ENCODE measurements at regions not wholly inside any gene's neighbourhood (a gene's known extent, or its start where the extent isn't known, plus 50 kb on each side); places are given as distances from the start of the nearest gene placed in this dataset.

- Mint-ChIP-seq H3K4me1 (peaks cover 56% of the 10 kb centered on the region), H3K9me3 (no peaks in the 10 kb centered on the region)
- TF ChIP-seq CTCF (IDR thresholded peaks at IDR 0.05; ENCODE audit: unreplicated experiment in 3 of 3), result no peak
Measured at GRCh38 chr1:223007935-223008334, 135.1 kb downstream of the TLR5 start.

DNA sequence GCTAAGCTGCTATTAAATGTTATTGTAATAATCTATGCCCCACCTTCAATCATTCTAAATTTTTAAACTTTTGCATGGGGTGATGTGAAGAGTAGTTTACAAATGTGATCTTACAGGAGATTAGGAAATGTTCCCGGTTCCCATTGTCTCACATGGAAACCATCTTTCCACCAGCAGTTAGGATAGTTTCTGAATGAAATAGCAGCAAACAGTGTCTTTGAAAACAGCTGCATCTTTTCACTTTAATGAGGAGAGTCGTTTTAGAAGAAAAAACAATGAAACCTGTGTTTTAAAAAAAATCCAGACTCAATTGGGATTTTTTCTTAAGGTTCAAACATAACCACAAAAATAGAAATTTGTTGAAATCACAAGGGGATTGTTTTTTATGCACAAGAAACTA, 134.2 kb downstream of the TLR5 start:
- H3K36me3 Mint-ChIP-seq (ENCODE audit: low read depth), result peaks cover 27% of the 10 kb centered on the region
- H3K4me1 Mint-ChIP-seq, result peaks cover 59% of the 10 kb centered on the region
- H3K27ac Mint-ChIP-seq, result peak overlapping the region; percentile 3 to 95 (median 36)
- TF ChIP-seq CTCF (IDR thresholded peaks at IDR 0.05; ENCODE audit: unreplicated experiment in 3 of 3), result no peak
- peaks cover 5% of the 10 kb centered on the region for H3K27me3 Mint-ChIP-seq (ENCODE audit: low read depth)
- H3K4me3 Mint-ChIP-seq, result no peak overlapping the region
- no peaks in the 10 kb centered on the region for H3K9me3 Mint-ChIP-seq

More at GRCh38 chr1:223007935-223008334, 135.1 kb downstream of the TLR5 start:
- Mint-ChIP-seq H3K27me3 (ENCODE audit: low read depth) (no peaks in the 10 kb centered on the region), H3K27ac (peak overlapping the region in 1 of 3 experiments; percentile 95), H3K36me3 (ENCODE audit: low read depth) (peaks cover 35% of the 10 kb centered on the region), H3K4me3 (no peak overlapping the region)

DNA sequence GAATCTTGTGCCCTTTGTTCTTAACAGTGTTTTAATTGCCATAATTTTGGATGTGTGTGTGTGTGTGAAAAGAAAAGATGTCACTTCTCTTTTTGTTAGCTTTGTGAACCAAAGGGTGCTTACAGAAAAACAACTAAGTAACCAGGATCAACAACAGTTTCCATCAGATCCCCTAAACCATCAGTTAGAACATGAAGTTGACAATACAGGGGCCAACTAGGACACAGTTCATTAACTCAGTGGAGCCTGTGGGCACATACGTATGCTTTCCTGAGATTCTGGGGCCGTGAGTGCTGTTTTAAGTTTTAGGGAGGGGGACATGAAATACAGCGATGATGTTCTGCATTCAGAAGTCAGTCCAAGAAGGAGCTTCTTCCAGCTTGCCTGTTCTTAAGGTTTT, 133.6 kb downstream of the TLR5 start:
- H3K36me3 Mint-ChIP-seq (ENCODE audit: low read depth), result peaks cover 22% of the 10 kb centered on the region
- peaks cover 5% of the 10 kb centered on the region for H3K27me3 Mint-ChIP-seq (ENCODE audit: low read depth)
- no peaks in the 10 kb centered on the region for H3K9me3 Mint-ChIP-seq
- H3K4me1 Mint-ChIP-seq, result peaks cover 59% of the 10 kb centered on the region
- TF ChIP-seq CTCF (IDR thresholded peaks at IDR 0.05; ENCODE audit: unreplicated experiment in 3 of 3), result no peak
- no peak overlapping the region for H3K4me3 Mint-ChIP-seq
- H3K27ac Mint-ChIP-seq, result peak overlapping the region; percentile 40 to 95 (median 55)

GRCh38 chr1:223010582-223011504, 132.2 kb downstream of the TLR5 start:
- H3K27ac Mint-ChIP-seq, result peak overlapping the region; percentile 40 to 95 (median 45)
- peaks cover 54% of the 10 kb centered on the region for H3K4me1 Mint-ChIP-seq
- H3K9me3 Mint-ChIP-seq, result no peaks in the 10 kb centered on the region
- H3K36me3 Mint-ChIP-seq (ENCODE audit: low read depth), result peaks cover 10% of the 10 kb centered on the region
- peak overlapping the region in 1 of 3 experiments; percentile 1 for H3K4me3 Mint-ChIP-seq
- no peak for TF ChIP-seq CTCF (IDR thresholded peaks at IDR 0.05; ENCODE audit: unreplicated experiment in 3 of 3)
- H3K27me3 Mint-ChIP-seq (ENCODE audit: low read depth), result peaks cover 9% of the 10 kb centered on the region

- Mint-ChIP-seq H3K36me3 (ENCODE audit: low read depth) (peaks cover 7% of the 10 kb centered on the region), H3K4me1 (peaks cover 54% of the 10 kb centered on the region), H3K9me3 (no peaks in the 10 kb centered on the region), H3K27me3 (ENCODE audit: low read depth) (peaks cover 12% of the 10 kb centered on the region), H3K4me3 (no peak overlapping the region), H3K27ac (peak overlapping the region; percentile 40 to 95 (median 45))
- no peak for TF ChIP-seq CTCF (IDR thresholded peaks at IDR 0.05; ENCODE audit: unreplicated experiment in 3 of 3)
Measured at GRCh38 chr1:223011505-223011856, 131.6 kb downstream of the TLR5 start.

Measured in nephron (organoid).